Breast epithelium (tissue), 4 donors: ENCODE measurements at regions not wholly inside any gene's neighbourhood (a gene's known extent, or its start where the extent isn't known, plus 50 kb on each side); places are given as distances from the start of the nearest gene placed in this dataset.

Source experiments
- DNase-seq, 2 donors: peaks; one replicate each; pipeline ENCODE4 v3.0.0-alpha.2; 2019; ENCODE audit warnings: low spot score in 2 of 2
- H3K27ac ChIP-seq, 2 donors: fragments of 200-600 bp; sonication (generic) in 1 of 2; one replicate each; pipeline ENCODE4 v1.5.1; 2016 to 2019; ENCODE audit warnings: mild to moderate bottlenecking in 1 of 2
- H3K27me3 ChIP-seq, 2 donors: fragments of 200-600 bp; sonication (generic) in 1 of 2; one replicate each; pipeline versions ENCODE4 v1.5.1 to v1.6.0; 2017 to 2019; ENCODE audit warnings: control low read depth in 1 of 2, mild to moderate bottlenecking in 1 of 2
- H3K36me3 ChIP-seq: fragments of 200-600 bp; one replicate; pipeline ENCODE4 v1.5.1; 2019
- H3K4me1 ChIP-seq, 2 donors: fragments of 200-600 bp; sonication (generic); one replicate each; pipeline ENCODE4 v1.5.1; 2016 to 2019; ENCODE audit warnings: control low read depth in 1 of 2
- H3K4me3 ChIP-seq, 3 donors: fragments of 200-600 bp; sonication (generic); 1 replicate in 2 of 3; 2 replicates in 1 of 3; pipeline ENCODE4 v1.5.1; 2016 to 2019; ENCODE audit warnings: mild to moderate bottlenecking in 3 of 3, moderate library complexity in 2 of 3
- H3K9me3 ChIP-seq, 2 donors: fragments of 200-600 bp; sonication (generic) in 1 of 2; one replicate each; pipeline ENCODE4 v1.5.1; 2016 to 2019; ENCODE audit warnings: control low read depth in 1 of 2
- CTCF ChIP-seq, 3 donors: fragments of 450-650 bp; IDR thresholded peaks; one replicate each; pipeline ENCODE4 v1.5.1; 2016 to 2017; ENCODE audit warnings: antibody characterized with exemption in 3 of 3, mild to moderate bottlenecking in 3 of 3, moderate library complexity in 3 of 3
- POLR2A ChIP-seq: fragments of 450-650 bp; IDR thresholded peaks from one replicate; pipeline ENCODE4 v1.6.1; 2016; ENCODE audit warnings: antibody characterized with exemption, mild to moderate bottlenecking, moderate library complexity
- POLR2AphosphoS5 ChIP-seq, 3 donors: sonication (generic); formaldehyde crosslinking; IDR thresholded peaks; one replicate each; pipeline ENCODE4 v1.6.1; 2017; ENCODE audit warnings: antibody characterized with exemption in 3 of 3
- intact Hi-C: fragments of 100-400 bp; cut with DNase I; formaldehyde crosslinking; loops from one replicate; pipeline ENCODE4 v1.15.1; 2023; ENCODE audit warnings: low total_unique reads

- no peak for DNase-seq
- Histone ChIP-seq H3K27me3 (no peaks in the 10 kb centered on the region), H3K4me3 (no peak overlapping the region), H3K9me3 (no peaks in the 10 kb centered on the region), H3K36me3 (no peaks in the 10 kb centered on the region), H3K27ac (no peak overlapping the region), H3K4me1 (no peaks in the 10 kb centered on the region)
- TF ChIP-seq POLR2AphosphoS5 (IDR thresholded peaks at IDR 0.05): no peak
- no peak for TF ChIP-seq POLR2A
- TF ChIP-seq CTCF (IDR thresholded peaks at IDR 0.05): no peak
- intact Hi-C loops: no loop called here
Measured at GRCh38 chr14:53814392-53814791, 142.2 kb downstream of the BMP4 start.

GRCh38 chr14:53810221-53810620 is 146.4 kb downstream of the BMP4 start:
- no peaks in the 10 kb centered on the region for H3K4me1 ChIP-seq
- DNase-seq: no peak
- no peaks in the 10 kb centered on the region for H3K9me3 ChIP-seq
- intact Hi-C loops: no loop called here
- H3K27ac ChIP-seq: no peak overlapping the region
- no peaks in the 10 kb centered on the region for H3K27me3 ChIP-seq
- no peak for TF ChIP-seq POLR2AphosphoS5 (IDR thresholded peaks at IDR 0.05)
- no peak for TF ChIP-seq CTCF (IDR thresholded peaks at IDR 0.05)
- no peak for TF ChIP-seq POLR2A
- no peak overlapping the region for H3K4me3 ChIP-seq
- H3K36me3 ChIP-seq: no peaks in the 10 kb centered on the region

- H3K9me3 ChIP-seq: no peaks in the 10 kb centered on the region
- DNase-seq: no peak
- H3K36me3 ChIP-seq: no peaks in the 10 kb centered on the region
- no peak overlapping the region for H3K4me3 ChIP-seq
- H3K4me1 ChIP-seq: no peaks in the 10 kb centered on the region
- intact Hi-C loops: no loop called here
- no peaks in the 10 kb centered on the region for H3K27me3 ChIP-seq
- H3K27ac ChIP-seq: no peak overlapping the region
- no peak for TF ChIP-seq CTCF (IDR thresholded peaks at IDR 0.05)
- TF ChIP-seq POLR2AphosphoS5 (IDR thresholded peaks at IDR 0.05): no peak
- no peak for TF ChIP-seq POLR2A
Measured at GRCh38 chr14:53808042-53808441, 148.6 kb downstream of the BMP4 start.

GRCh38 chr14:53807542-53807941 is 149.1 kb downstream of the BMP4 start:
- TF ChIP-seq POLR2A (no peak), POLR2AphosphoS5 (IDR thresholded peaks at IDR 0.05) (no peak), CTCF (IDR thresholded peaks at IDR 0.05) (no peak)
- H3K27me3 ChIP-seq: no peaks in the 10 kb centered on the region
- DNase-seq: no peak
- no peaks in the 10 kb centered on the region for H3K4me1 ChIP-seq
- intact Hi-C loops: no loop called here
- H3K36me3 ChIP-seq: no peaks in the 10 kb centered on the region
- H3K9me3 ChIP-seq: no peaks in the 10 kb centered on the region
- no peak overlapping the region for H3K27ac ChIP-seq
- H3K4me3 ChIP-seq: no peak overlapping the region

- H3K27ac ChIP-seq: no peak overlapping the region
- TF ChIP-seq CTCF (IDR thresholded peaks at IDR 0.05): no peak
- TF ChIP-seq POLR2A: no peak
- no peak for TF ChIP-seq POLR2AphosphoS5 (IDR thresholded peaks at IDR 0.05)
- no peaks in the 10 kb centered on the region for H3K9me3 ChIP-seq
- no peak overlapping the region for H3K4me3 ChIP-seq
- H3K36me3 ChIP-seq: no peaks in the 10 kb centered on the region
- H3K4me1 ChIP-seq: no peaks in the 10 kb centered on the region
- DNase-seq: no peak
- H3K27me3 ChIP-seq: no peaks in the 10 kb centered on the region
- intact Hi-C loops: no loop called here
Measured at GRCh38 chr14:53807108-53807507, 149.5 kb downstream of the BMP4 start.
